A549 (cell line): ENCODE measurements at regions not wholly inside any gene's neighbourhood (a gene's known extent, or its start where the extent isn't known, plus 50 kb on each side); places are given as distances from the start of the nearest gene placed in this dataset.

Experiments used
- ATAC-seq, 2 experiments: fragments of 200-7000 bp in 1 of 2; fragments of >200 bp in 1 of 2; cut with Nextera tagmentation in 1 of 2; cut with Tn5 transposase in 1 of 2; 3 replicates each; pipeline versions ENCODE4 v1.8.0 to v1.9.1; 2018 to 2020; ENCODE audit warnings: mild to moderate bottlenecking in 1 of 2, moderate library complexity in 1 of 2
- CTCF ChIA-PET: fragments of 300-600 bp; sonication (Branson Sonifier 250); formaldehyde crosslinking; extraction: SDS; loops from one replicate; lab custom pipeline; 2021; ENCODE audit warnings: antibody characterized with exemption, inconsistent platforms; lab: Yijun Ruan, JAX
- POLR2A ChIA-PET: fragments of 350-600 bp; formaldehyde crosslinking; extraction: SDS; loops from one replicate; lab custom pipeline; 2021; ENCODE audit warnings: antibody characterized with exemption, inconsistent platforms; lab: Yijun Ruan, JAX
- DNase-seq, 2 experiments: peaks; one replicate each; pipeline versions ENCODE4 v3.0.0 to v3.0.0-alpha.2; 2011 to 2016; ENCODE audit warnings: low read depth in 1 of 2, low spot score in 1 of 2
- FAIRE-seq: peaks from 2 replicates; lab custom pipeline; 2011; peaks lifted over from hg19 to GRCh38; lab: Jason Lieb, UNC
- H3K27ac ChIP-seq, 2 experiments: fragments of >200 bp; sonication (Bioruptor Twin); formaldehyde crosslinking; 3 replicates each; pipeline ENCODE4 v1.5.1; 2016 to 2017
- H3K4me1 ChIP-seq: fragments of >200 bp; sonication (Bioruptor Twin); formaldehyde crosslinking; 3 replicates; pipeline ENCODE4 v1.6.1; 2016
- H3K4me2 ChIP-seq: fragments of >200 bp; sonication (Bioruptor Twin); formaldehyde crosslinking; 3 replicates; pipeline ENCODE4 v1.6.1; 2016
- H3K4me3 ChIP-seq: fragments of >200 bp; sonication (Bioruptor Twin); formaldehyde crosslinking; 3 replicates; pipeline ENCODE4 v1.5.1; 2016
- H3K9me3 ChIP-seq: fragments of >200 bp; sonication (Bioruptor Twin); formaldehyde crosslinking; 3 replicates; pipeline ENCODE4 v1.6.1; 2016
- BHLHE40 ChIP-seq: IDR thresholded peaks from 2 replicates; pipeline ENCODE4 v1.6.1; 2012; ENCODE audit warnings: low read depth, low read length, inconsistent platforms
- CEBPB ChIP-seq, 2 experiments: fragments of >200 bp in 1 of 2; sonication (Bioruptor Twin) in 1 of 2; formaldehyde crosslinking in 1 of 2; IDR thresholded peaks; 2 replicates each; pipeline ENCODE4 v1.6.1; 2012 to 2016
- EHMT2 ChIP-seq: fragments of 200-600 bp; sonication (generic); IDR thresholded peaks from 2 replicates; pipeline ENCODE4 v1.6.1; 2016; ENCODE audit warnings: antibody characterized with exemption, low read depth, mild to moderate bottlenecking, moderate library complexity
- EP300 ChIP-seq, 2 experiments: fragments of >200 bp; sonication (Bioruptor Twin); formaldehyde crosslinking; IDR thresholded peaks; 2 replicates in 1 of 2; 3 replicates in 1 of 2; pipeline ENCODE4 v1.6.1; 2016 to 2017
- FOSB ChIP-seq: fragments of 250-450 bp; sonication (Bioruptor Pico); IDR thresholded peaks from 2 replicates; pipeline ENCODE4 v1.5.0; 2020; ENCODE audit warnings: mild to moderate bottlenecking, moderate library complexity
- FOXS1 ChIP-seq: fragments of 250-450 bp; sonication (Bioruptor Pico); IDR thresholded peaks from 2 replicates; pipeline ENCODE4 v1.5.0; 2020; ENCODE audit warnings: mild to moderate bottlenecking, moderate library complexity
- GATA3 ChIP-seq: IDR thresholded peaks from 2 replicates; pipeline ENCODE4 v1.6.1; 2012; ENCODE audit warnings: borderline replicate concordance
- HOXB13 ChIP-seq: fragments of 250-450 bp; sonication (Bioruptor Pico); IDR thresholded peaks from 2 replicates; pipeline ENCODE4 v1.5.0; 2020; ENCODE audit warnings: low read depth, mild to moderate bottlenecking, moderate library complexity
- JUN ChIP-seq, 2 experiments: fragments of >200 bp; sonication (Bioruptor Twin); formaldehyde crosslinking; IDR thresholded peaks; 2 replicates in 1 of 2; 3 replicates in 1 of 2; pipeline ENCODE4 v1.6.1; 2016 to 2017
- KDM1A ChIP-seq: fragments of 200-600 bp; sonication (generic); IDR thresholded peaks from 2 replicates; pipeline ENCODE4 v1.6.1; 2016; ENCODE audit warnings: low read depth, mild to moderate bottlenecking
- KDM5A ChIP-seq: fragments of 200-600 bp; sonication (generic); IDR thresholded peaks from 2 replicates; pipeline ENCODE4 v1.6.1; 2016; ENCODE audit warnings: antibody characterized with exemption, mild to moderate bottlenecking
- NPAS2 ChIP-seq: fragments of 250-450 bp; sonication (Bioruptor Pico); IDR thresholded peaks from 2 replicates; pipeline ENCODE4 v1.8.0; 2022; ENCODE audit warnings: mild to moderate bottlenecking, moderate library complexity, borderline replicate concordance
- NR3C1 ChIP-seq: fragments of >200 bp; sonication (Bioruptor Twin); formaldehyde crosslinking; IDR thresholded peaks from 3 replicates; pipeline ENCODE4 v1.6.1; 2017
- POLR2A ChIP-seq: IDR thresholded peaks from 2 replicates; pipeline ENCODE4 v1.6.1; 2012; ENCODE audit warnings: mild to moderate bottlenecking, low read length
- POLR2AphosphoS2 ChIP-seq: conservative IDR thresholded peaks from 2 replicates; pipeline ENCODE4 v1.6.1; 2012; ENCODE audit warnings: low read length, improper control_type of control experiment, inconsistent platforms
- RARB ChIP-seq: fragments of 250-450 bp; sonication (Bioruptor Pico); IDR thresholded peaks from 2 replicates; pipeline ENCODE4 v1.8.0; 2021; ENCODE audit warnings: mild to moderate bottlenecking, moderate library complexity
- RNF2 ChIP-seq: fragments of 200-600 bp; sonication (generic); IDR thresholded peaks from 2 replicates; pipeline ENCODE4 v1.6.1; 2016; ENCODE audit warnings: low read depth, mild to moderate bottlenecking, antibody characterized with exemption, moderate library complexity, borderline replicate concordance
- SMC3 ChIP-seq: fragments of >200 bp; sonication (Bioruptor Twin); formaldehyde crosslinking; IDR thresholded peaks from 3 replicates; pipeline ENCODE4 v1.6.1; 2018; ENCODE audit warnings: inconsistent platforms
- SREBF2 ChIP-seq: fragments of 450-650 bp; IDR thresholded peaks from 2 replicates; pipeline ENCODE4 v1.6.1; 2014; ENCODE audit warnings: mild to moderate bottlenecking, moderate library complexity
- TP53 ChIP-seq: fragments of 250-450 bp; sonication (Bioruptor Pico); IDR thresholded peaks from 2 replicates; pipeline ENCODE4 v1.5.0; 2021; ENCODE audit warnings: mild to moderate bottlenecking, moderate library complexity
- ZC3H11A ChIP-seq: fragments of 450-650 bp; IDR thresholded peaks from 2 replicates; pipeline ENCODE4 v1.6.1; 2014; ENCODE audit warnings: antibody characterized with exemption, mild to moderate bottlenecking
- ZFP36 ChIP-seq: fragments of 450-650 bp; IDR thresholded peaks from 2 replicates; pipeline ENCODE4 v1.6.1; 2014; ENCODE audit warnings: borderline replicate concordance; ENCODE audit not compliant: partially characterized antibody
- ZSCAN20 ChIP-seq: fragments of 250-450 bp; sonication (Bioruptor Pico); IDR thresholded peaks from 2 replicates; pipeline ENCODE4 v1.8.0; 2022; ENCODE audit warnings: mild to moderate bottlenecking, moderate library complexity
- WGBS: methylation state at CpG from one replicate; pipeline ENCODE4 v1.1.6; 2017; ENCODE audit errors: missing lambda C conversion rate; 5-methylcytosine and 5-hydroxymethylcytosine counted together
- TF ChIP-seq, protein P1 (sequence below): fragments of >200 bp; sonication (Bioruptor Twin); formaldehyde crosslinking; IDR thresholded peaks from 2 replicates; pipeline ENCODE4 v1.6.1; 2016
- TF ChIP-seq, protein P2 (sequence below): IDR thresholded peaks from 2 replicates; pipeline ENCODE4 v1.6.1; 2012; ENCODE audit warnings: low read depth, borderline replicate concordance
- TF ChIP-seq, protein P3 (sequence below): fragments of 250-450 bp; sonication (Bioruptor Pico); IDR thresholded peaks from 2 replicates; pipeline ENCODE4 v1.5.0; 2020; ENCODE audit warnings: low read depth, mild to moderate bottlenecking, moderate library complexity

DNA sequence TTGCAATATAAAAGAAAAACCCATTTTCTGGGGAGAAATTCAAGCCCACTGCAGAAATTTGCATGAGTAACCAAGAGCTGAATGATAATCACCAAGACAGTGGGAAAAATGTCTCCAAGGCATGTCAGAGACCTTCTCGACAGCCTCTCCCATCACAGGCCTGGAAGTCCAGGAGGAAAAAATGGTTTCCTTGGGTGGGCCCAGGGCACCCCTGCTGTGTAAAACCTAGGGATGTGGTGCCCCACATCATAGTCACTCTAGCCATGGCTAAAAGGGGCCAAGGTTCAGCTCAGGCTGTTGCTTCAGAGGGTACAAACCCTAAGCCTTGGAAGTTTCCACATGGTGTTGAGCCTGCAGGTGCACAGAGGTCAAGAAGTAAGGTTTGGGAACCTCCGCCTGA is 108.4 kb downstream of the FAT4 start:
- TF ChIP-seq ZFP36 (peak; percentile 32), FOSB (CRISPR knock-in tag) (no peak)
- Histone ChIP-seq H3K4me2 (no peak overlapping the region), H3K27ac (no peak overlapping the region), H3K4me1 (no peaks in the 10 kb centered on the region), H3K9me3 (no peaks in the 10 kb centered on the region), H3K4me3 (no peak overlapping the region)
- ChIA-PET POLR2A (no interaction called here), CTCF (no interaction called here)
- no peak for DNase-seq
- no peak for ATAC-seq
- FAIRE-seq, result no peak
- 93% methylated on average over 2 of the region's 2 CpGs for WGBS

DNA sequence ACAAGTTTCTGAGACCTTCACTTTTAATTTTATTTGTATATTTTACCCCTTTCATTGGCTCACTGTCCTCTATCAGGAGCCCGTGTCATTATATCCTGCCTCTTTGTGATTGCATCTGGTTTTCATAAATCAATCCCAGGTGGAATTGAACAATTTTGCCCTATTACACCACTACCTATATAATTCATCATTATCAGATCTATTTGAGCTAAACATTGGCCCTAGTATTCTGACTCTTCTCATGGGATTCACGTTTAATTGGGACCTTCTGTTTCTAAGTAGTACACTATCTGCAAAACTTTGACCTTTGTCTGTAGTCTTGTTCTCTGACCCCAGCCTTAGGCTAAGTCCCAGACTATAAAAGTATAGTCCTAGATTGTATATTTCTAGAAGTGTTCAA is 114.1 kb downstream of the FAT4 start:
- POLR2A ChIA-PET, result no interaction called here
- FAIRE-seq, result no peak

DNA sequence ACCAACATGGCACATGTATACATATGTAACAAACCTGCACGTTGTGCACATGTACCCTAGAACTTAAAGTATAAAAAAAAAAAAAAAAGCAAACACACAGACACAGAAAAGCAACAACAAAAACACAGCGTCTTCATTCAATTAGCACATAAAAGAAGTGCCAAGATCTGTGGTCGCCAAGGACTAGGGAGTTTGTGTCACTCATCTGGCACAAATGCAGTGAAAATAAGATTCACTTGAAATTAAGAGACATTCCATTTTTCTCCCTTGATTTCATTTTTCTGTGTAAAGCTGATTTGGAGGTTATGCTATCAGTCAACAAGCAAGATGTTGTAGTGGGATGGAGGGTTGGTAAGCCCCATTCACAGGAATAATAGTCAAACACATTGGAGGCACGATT is 115.3 kb downstream of the FAT4 start:
- WGBS, result 72% methylated on average over 4 of the region's 4 CpGs
- Histone ChIP-seq H3K4me1 (no peaks in the 10 kb centered on the region), H3K4me3 (no peak overlapping the region), H3K27ac (no peak overlapping the region), H3K9me3 (no peaks in the 10 kb centered on the region)
- POLR2A ChIA-PET, result no interaction called here
- TF ChIP-seq ZC3H11A (no peak), KDM5A (no peak), RARB (CRISPR knock-in tag) (no peak)
- TF ChIP-seq, all 56 proteins: peak for 0
- H3K4me2 ChIP-seq, result no peak overlapping the region
- no peak for DNase-seq
- CTCF ChIA-PET, result no interaction called here
- no peak for ATAC-seq
- no peak for FAIRE-seq

More for the DNA sequence above, 114.1 kb downstream of the FAT4 start:
- Histone ChIP-seq H3K27ac (no peak overlapping the region), H3K4me3 (no peak overlapping the region), H3K4me1 (no peaks in the 10 kb centered on the region), H3K9me3 (no peaks in the 10 kb centered on the region), H3K4me2 (no peak overlapping the region)
- no peak for ATAC-seq
- CTCF ChIA-PET, result no interaction called here
- 59% methylated on average over 2 of the region's 2 CpGs for WGBS
- no peak for DNase-seq
- no peak for TF ChIP-seq EP300 (IDR thresholded peaks at IDR 0.05)
- TF ChIP-seq, protein P1, sequence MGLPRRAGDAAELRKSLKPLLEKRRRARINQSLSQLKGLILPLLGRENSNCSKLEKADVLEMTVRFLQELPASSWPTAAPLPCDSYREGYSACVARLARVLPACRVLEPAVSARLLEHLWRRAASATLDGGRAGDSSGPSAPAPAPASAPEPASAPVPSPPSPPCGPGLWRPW, result no peak
- TF ChIP-seq RARB (CRISPR knock-in tag), result no peak
- TF ChIP-seq POLR2A, result no peak
- no peak for TF ChIP-seq KDM1A
- no peak for TF ChIP-seq FOXS1
- TF ChIP-seq POLR2AphosphoS2, result no peak
- no peak for TF ChIP-seq NR3C1
- TF ChIP-seq CEBPB (IDR thresholded peaks at IDR 0.05), result no peak
- no peak for TF ChIP-seq JUN (IDR thresholded peaks at IDR 0.05)

DNA sequence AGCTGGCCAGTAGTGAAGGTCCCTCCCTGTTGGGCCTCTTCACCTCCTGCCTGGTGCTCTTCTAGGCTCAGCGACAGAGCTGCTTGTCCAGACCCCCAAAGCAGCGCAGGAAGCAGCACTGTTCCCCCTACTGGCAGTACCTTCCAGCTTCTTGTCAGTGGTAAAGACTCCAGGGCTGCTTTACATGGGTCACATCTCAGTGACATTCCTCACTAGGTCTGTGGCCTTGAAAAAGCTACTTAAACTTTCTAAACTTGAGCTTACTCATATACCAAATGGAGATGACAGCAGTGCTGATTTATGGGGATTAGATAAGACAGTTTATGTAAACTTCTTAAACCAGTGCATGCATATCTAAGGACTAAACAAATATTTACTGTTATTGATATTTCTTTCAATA is 117.3 kb downstream of the FAT4 start:
- ATAC-seq (peak in 1 of 2 experiments; percentile 57; a peak in 2 of 6 replicates), FAIRE-seq (no peak), DNase-seq (peak in 1 of 2 experiments; percentile 9)
- 74% methylated on average over 2 of the region's 2 CpGs for WGBS
- no peak for TF ChIP-seq NPAS2 (CRISPR knock-in tag)
- no peak for TF ChIP-seq ZFP36
- TF ChIP-seq, protein P2, sequence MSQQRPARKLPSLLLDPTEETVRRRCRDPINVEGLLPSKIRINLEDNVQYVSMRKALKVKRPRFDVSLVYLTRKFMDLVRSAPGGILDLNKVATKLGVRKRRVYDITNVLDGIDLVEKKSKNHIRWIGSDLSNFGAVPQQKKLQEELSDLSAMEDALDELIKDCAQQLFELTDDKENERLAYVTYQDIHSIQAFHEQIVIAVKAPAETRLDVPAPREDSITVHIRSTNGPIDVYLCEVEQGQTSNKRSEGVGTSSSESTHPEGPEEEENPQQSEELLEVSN, result no peak
- no peak for TF ChIP-seq EHMT2
- peak; percentile 35; the same call in 1 of the 2 replicates for TF ChIP-seq GATA3
- ChIA-PET CTCF (no interaction called here), POLR2A (no interaction called here)
- Histone ChIP-seq H3K4me2 (no peak overlapping the region), H3K4me3 (no peak overlapping the region), H3K27ac (no peak overlapping the region), H3K9me3 (no peaks in the 10 kb centered on the region), H3K4me1 (no peaks in the 10 kb centered on the region)

DNA sequence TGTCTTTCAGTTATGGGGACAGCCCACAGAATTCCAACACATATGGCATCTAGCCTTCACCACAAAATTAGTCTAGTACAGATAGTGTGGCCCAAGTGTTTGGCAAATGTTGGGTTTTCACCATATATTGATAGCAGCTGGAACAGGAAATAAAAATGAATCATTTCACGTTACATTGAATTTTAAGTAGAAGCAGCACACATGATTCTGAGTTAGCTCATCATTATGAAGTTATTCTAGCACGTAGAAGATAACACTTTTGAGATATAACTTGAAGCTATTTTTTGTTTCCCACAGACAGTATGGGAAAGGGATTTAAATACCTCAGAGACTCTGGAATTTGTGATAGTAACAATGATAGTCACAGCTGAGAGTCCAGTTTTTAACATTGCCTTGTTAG is 118.7 kb downstream of the FAT4 start:
- CTCF ChIA-PET, result no interaction called here
- no peak for ATAC-seq
- Histone ChIP-seq H3K27ac (no peak overlapping the region), H3K4me2 (no peak overlapping the region), H3K4me1 (no peaks in the 10 kb centered on the region), H3K9me3 (no peaks in the 10 kb centered on the region), H3K4me3 (no peak overlapping the region)
- 54% methylated on average over 2 of the region's 2 CpGs for WGBS
- POLR2A ChIA-PET, result no interaction called here
- no peak for FAIRE-seq
- TF ChIP-seq ZSCAN20 (CRISPR knock-in tag) (no peak), CEBPB (IDR thresholded peaks at IDR 0.05) (no peak), RNF2 (no peak), EP300 (IDR thresholded peaks at IDR 0.05) (no peak), RARB (CRISPR knock-in tag) (no peak), EHMT2 (no peak), TP53 (CRISPR knock-in tag) (no peak), BHLHE40 (no peak), GATA3 (no peak), HOXB13 (CRISPR knock-in tag) (no peak), SREBF2 (no peak), SMC3 (no peak)
- TF ChIP-seq, protein P3, sequence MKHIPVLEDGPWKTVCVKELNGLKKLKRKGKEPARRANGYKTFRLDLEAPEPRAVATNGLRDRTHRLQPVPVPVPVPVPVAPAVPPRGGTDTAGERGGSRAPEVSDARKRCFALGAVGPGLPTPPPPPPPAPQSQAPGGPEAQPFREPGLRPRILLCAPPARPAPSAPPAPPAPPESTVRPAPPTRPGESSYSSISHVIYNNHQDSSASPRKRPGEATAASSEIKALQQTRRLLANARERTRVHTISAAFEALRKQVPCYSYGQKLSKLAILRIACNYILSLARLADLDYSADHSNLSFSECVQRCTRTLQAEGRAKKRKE (CRISPR knock-in tag), result no peak
- DNase-seq, result no peak
